ENCODE measurements at regions not wholly inside any gene's neighbourhood (a gene's known extent, or its start where the extent isn't known, plus 50 kb on each side); places are given as distances from the start of the nearest gene placed in this dataset.

DNA sequence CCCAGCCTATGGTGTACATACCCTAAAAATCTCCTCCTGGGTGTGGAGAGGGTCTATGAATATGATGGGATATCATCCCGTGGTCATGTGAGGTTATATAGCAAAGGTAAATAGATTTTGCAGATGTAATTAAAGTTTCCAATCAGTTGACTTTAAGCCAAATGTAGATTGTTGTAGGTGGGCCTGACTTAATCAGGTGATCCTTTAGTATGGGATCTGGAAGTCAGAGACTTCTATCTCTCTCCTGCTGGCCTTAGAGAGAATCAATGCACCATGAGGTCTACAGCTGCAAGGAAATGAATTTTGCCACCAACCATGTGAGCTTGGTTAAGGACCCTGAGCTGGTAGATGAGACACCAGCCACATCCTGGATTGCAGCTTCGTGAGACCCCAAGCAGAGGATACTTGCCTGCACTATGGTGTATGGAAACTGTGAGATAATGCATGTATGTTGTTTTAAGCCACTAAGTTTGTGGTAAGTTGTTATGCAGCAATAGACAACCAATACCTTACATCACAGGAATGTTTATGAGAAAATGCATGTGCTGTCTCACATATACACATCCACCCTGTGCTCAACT is 137.1 kb upstream of the SLC6A11 start:
- TF ChIP-seq CTCF (conservative IDR thresholded peaks at IDR 0.05; ENCODE audit: low read depth, low read length), result no peak
- H3K9ac ChIP-seq, result no peak overlapping the region
- no peaks in the 10 kb centered on the region for H3K27me3 ChIP-seq (ENCODE audit: insufficient read depth, low read depth)
- H3K4me1 ChIP-seq (ENCODE audit: low read depth, poor library complexity, severe bottlenecking), result no peaks in the 10 kb centered on the region
- no peak overlapping the region for H3K4me3 ChIP-seq (IDR thresholded peaks at IDR 0.05; ENCODE audit: insufficient read depth, low read depth, low read length)
- H3K27ac ChIP-seq, result no peak overlapping the region
- H3K79me2 ChIP-seq (ENCODE audit: insufficient read depth, low read depth), result no peaks in the 10 kb centered on the region
- no peaks in the 10 kb centered on the region for H3K36me3 ChIP-seq (ENCODE audit: insufficient read depth)
- no peak overlapping the region for H2AFZ ChIP-seq (ENCODE audit: low read depth)
- no peak overlapping the region for H3K4me2 ChIP-seq
- no peaks in the 10 kb centered on the region for H4K20me1 ChIP-seq (ENCODE audit: insufficient read depth)

- Histone ChIP-seq H3K27ac (no peak overlapping the region), H3K4me1 (ENCODE audit: low read depth, poor library complexity, severe bottlenecking) (no peaks in the 10 kb centered on the region), H3K4me2 (no peak overlapping the region), H2AFZ (ENCODE audit: low read depth) (no peak overlapping the region), H3K36me3 (ENCODE audit: insufficient read depth) (no peaks in the 10 kb centered on the region), H4K20me1 (ENCODE audit: insufficient read depth) (no peaks in the 10 kb centered on the region), H3K79me2 (ENCODE audit: insufficient read depth, low read depth) (no peaks in the 10 kb centered on the region), H3K9ac (no peak overlapping the region), H3K4me3 (IDR thresholded peaks at IDR 0.05; ENCODE audit: insufficient read depth, low read depth, low read length) (no peak overlapping the region), H3K27me3 (ENCODE audit: insufficient read depth, low read depth) (no peaks in the 10 kb centered on the region)
- no peak for TF ChIP-seq CTCF (conservative IDR thresholded peaks at IDR 0.05; ENCODE audit: low read depth, low read length)
Observed at GRCh38 chr3:10680796-10681195, 135.2 kb upstream of the SLC6A11 start.

GRCh38 chr3:10682692-10683091 is 133.3 kb upstream of the SLC6A11 start:
- Histone ChIP-seq H2AFZ (ENCODE audit: low read depth) (no peak overlapping the region), H3K36me3 (ENCODE audit: insufficient read depth) (no peaks in the 10 kb centered on the region), H3K4me3 (IDR thresholded peaks at IDR 0.05; ENCODE audit: insufficient read depth, low read depth, low read length) (no peak overlapping the region), H3K9ac (no peak overlapping the region), H3K27ac (no peak overlapping the region), H3K27me3 (ENCODE audit: insufficient read depth, low read depth) (no peaks in the 10 kb centered on the region), H4K20me1 (ENCODE audit: insufficient read depth) (no peaks in the 10 kb centered on the region), H3K4me2 (no peak overlapping the region), H3K4me1 (ENCODE audit: low read depth, poor library complexity, severe bottlenecking) (no peaks in the 10 kb centered on the region), H3K79me2 (ENCODE audit: insufficient read depth, low read depth) (no peaks in the 10 kb centered on the region)
- TF ChIP-seq CTCF (conservative IDR thresholded peaks at IDR 0.05; ENCODE audit: low read depth, low read length), result no peak

GRCh38 chr3:10683106-10683505 is 132.9 kb upstream of the SLC6A11 start:
- H4K20me1 ChIP-seq (ENCODE audit: insufficient read depth), result no peaks in the 10 kb centered on the region
- no peak overlapping the region for H3K27ac ChIP-seq
- no peak for TF ChIP-seq CTCF (conservative IDR thresholded peaks at IDR 0.05; ENCODE audit: low read depth, low read length)
- no peaks in the 10 kb centered on the region for H3K4me1 ChIP-seq (ENCODE audit: low read depth, poor library complexity, severe bottlenecking)
- H3K4me2 ChIP-seq, result no peak overlapping the region
- H3K79me2 ChIP-seq (ENCODE audit: insufficient read depth, low read depth), result no peaks in the 10 kb centered on the region
- no peak overlapping the region for H3K9ac ChIP-seq
- no peaks in the 10 kb centered on the region for H3K36me3 ChIP-seq (ENCODE audit: insufficient read depth)
- no peak overlapping the region for H3K4me3 ChIP-seq (IDR thresholded peaks at IDR 0.05; ENCODE audit: insufficient read depth, low read depth, low read length)
- H2AFZ ChIP-seq (ENCODE audit: low read depth), result no peak overlapping the region
- H3K27me3 ChIP-seq (ENCODE audit: insufficient read depth, low read depth), result no peaks in the 10 kb centered on the region

Data from KMS-11 (cell line).